HepG2 (cell line): ENCODE measurements at regions not wholly inside any gene's neighbourhood (a gene's known extent, or its start where the extent isn't known, plus 50 kb on each side); places are given as distances from the start of the nearest gene placed in this dataset.

Source experiments
- ATF7 ChIP-seq, 2 experiments: fragments of 450-650 bp in 1 of 2; sonication (generic) in 1 of 2; formaldehyde crosslinking in 1 of 2; IDR thresholded peaks; 2 replicates each; pipeline versions ENCODE4 v1.4.0 to v1.6.1; 2016 to 2020; ENCODE audit warnings: antibody characterized with exemption in 1 of 2, mild to moderate bottlenecking in 1 of 2, missing genetic modification reagents in 1 of 2
- ETV6 ChIP-seq: sonication (generic); formaldehyde crosslinking; conservative IDR thresholded peaks from 2 replicates; pipeline ENCODE4 v1.4.0; 2020; ENCODE audit warnings: missing genetic modification reagents
- IKZF1 ChIP-seq: fragments of 450-650 bp; IDR thresholded peaks from 2 replicates; pipeline ENCODE4 v1.7.1; 2016
- IKZF5 ChIP-seq: IDR thresholded peaks from 2 replicates; pipeline ENCODE4 v1.6.1; 2018; ENCODE audit warnings: missing genetic modification reagents, mild to moderate bottlenecking, missing compliant biosample characterization
- IRX3 ChIP-seq: sonication (generic); formaldehyde crosslinking; IDR thresholded peaks from 2 replicates; pipeline ENCODE4 v1.8.1; 2023; ENCODE audit warnings: mild to moderate bottlenecking, low read depth, missing genetic modification reagents, borderline replicate concordance
- MBD4 ChIP-seq: IDR thresholded peaks from 2 replicates; pipeline ENCODE4 v1.6.1; 2012; ENCODE audit warnings: low read length, inconsistent platforms, borderline replicate concordance
- MYPOP ChIP-seq: sonication (generic); formaldehyde crosslinking; IDR thresholded peaks from 2 replicates; pipeline ENCODE4 v1.8.1; 2023; ENCODE audit warnings: mild to moderate bottlenecking, moderate library complexity, missing genetic modification reagents
- PRPF4 ChIP-seq: fragments of 200-400 bp; formaldehyde crosslinking; IDR thresholded peaks from 2 replicates; pipeline ENCODE4 v1.6.1; 2016; ENCODE audit warnings: low read length, low read depth; ENCODE audit not compliant: poor library complexity, severe bottlenecking
- RORA ChIP-seq: sonication (generic); formaldehyde crosslinking; IDR thresholded peaks from 2 replicates; pipeline ENCODE4 v1.5.0; 2020; ENCODE audit warnings: mild to moderate bottlenecking, missing genetic modification reagents, moderate library complexity
- ZNF121 ChIP-seq: sonication (generic); formaldehyde crosslinking; IDR thresholded peaks from 2 replicates; pipeline ENCODE4 v1.5.0; 2020; ENCODE audit warnings: mild to moderate bottlenecking, missing genetic modification reagents
- ZNF251 ChIP-seq: sonication (generic); formaldehyde crosslinking; IDR thresholded peaks from 2 replicates; pipeline ENCODE4 v1.9.0; 2021; ENCODE audit warnings: mild to moderate bottlenecking, missing genetic modification reagents
- ZNF318 ChIP-seq: sonication (generic); formaldehyde crosslinking; IDR thresholded peaks from 2 replicates; pipeline ENCODE4 v1.4.0; 2020; ENCODE audit warnings: mild to moderate bottlenecking, missing genetic modification reagents
- ZNF362 ChIP-seq: sonication (generic); formaldehyde crosslinking; IDR thresholded peaks from 2 replicates; pipeline ENCODE4 v1.4.0; 2020; ENCODE audit warnings: missing genetic modification reagents, mild to moderate bottlenecking, borderline replicate concordance
- ZNF414 ChIP-seq: sonication (generic); formaldehyde crosslinking; IDR thresholded peaks from 2 replicates; pipeline ENCODE4 v1.5.0; 2020; ENCODE audit warnings: missing genetic modification reagents
- ZNF691 ChIP-seq: sonication (generic); formaldehyde crosslinking; IDR thresholded peaks from 2 replicates; pipeline ENCODE4 v1.4.0; 2020; ENCODE audit warnings: missing genetic modification reagents, low read depth, mild to moderate bottlenecking, borderline replicate concordance

- TF ChIP-seq IKZF5 (CRISPR knock-in tag) (no peak), ETV6 (CRISPR knock-in tag) (no peak), IKZF1 (no peak), IRX3 (CRISPR knock-in tag) (no peak), PRPF4 (no peak), ZNF691 (peak; percentile 43; the same call in 1 of the 2 replicates), RORA (CRISPR knock-in tag) (no peak), ZNF318 (no peak), ZNF121 (CRISPR knock-in tag) (no peak; the same call in 1 of the 2 replicates), MBD4 (no peak), ZNF362 (CRISPR knock-in tag) (no peak), ZNF414 (no peak), ZNF251 (no peak), ATF7 (IDR thresholded peaks at IDR 0.05) (no peak), ATF7 (CRISPR knock-in tag; IDR thresholded peaks at IDR 0.05) (no peak), MYPOP (CRISPR knock-in tag) (no peak)
Observed at GRCh38 chr9:129412814-129413536, 207.9 kb downstream of the C9orf50 start (continued).
